DND-41 (cell line): ENCODE measurements at regions not wholly inside any gene's neighbourhood (a gene's known extent, or its start where the extent isn't known, plus 50 kb on each side); places are given as distances from the start of the nearest gene placed in this dataset.

Source experiments
- ATAC-seq: fragments of 200-7000 bp; cut with Tn5 transposase; 3 replicates; pipeline ENCODE4 v1.9.1; 2021; ENCODE audit warnings: low read depth; ENCODE audit not compliant: insufficient read depth
- DNase-seq: peaks from one replicate; pipeline ENCODE4 v3.0.0-alpha.2; 2020
- H2AFZ ChIP-seq: 2 replicates; pipeline ENCODE4 v1.6.0; 2012; ENCODE audit warnings: low read depth, low read length
- H3K27ac ChIP-seq: 2 replicates; pipeline ENCODE4 v1.5.1; 2012; ENCODE audit warnings: low read length, inconsistent platforms
- H3K27me3 ChIP-seq: fragments of 200-600 bp; sonication (generic); 2 replicates; pipeline ENCODE4 v1.6.0; 2012; ENCODE audit warnings: low read length, mild to moderate bottlenecking, inconsistent platforms; ENCODE audit not compliant: insufficient read depth, poor library complexity
- H3K36me3 ChIP-seq: 2 replicates; pipeline ENCODE4 v1.5.1; 2012; ENCODE audit warnings: low read length, inconsistent platforms; ENCODE audit not compliant: insufficient read depth
- H3K4me1 ChIP-seq: 2 replicates; pipeline ENCODE4 v1.5.1; 2012; ENCODE audit warnings: mild to moderate bottlenecking, low read length; ENCODE audit not compliant: insufficient read depth
- H3K4me2 ChIP-seq: 2 replicates; pipeline ENCODE4 v1.6.0; 2012; ENCODE audit warnings: mild to moderate bottlenecking, moderate library complexity, low read length, inconsistent platforms; ENCODE audit not compliant: insufficient read depth
- H3K4me3 ChIP-seq, 2 experiments: fragments of 200-600 bp in 1 of 2; shearing (Covaris generic) in 1 of 2; 2 replicates each; pipeline ENCODE4 v1.5.1; 2012 to 2016; ENCODE audit warnings: inconsistent platforms in 2 of 2, low read length in 2 of 2, mild to moderate bottlenecking in 2 of 2, low read depth in 1 of 2, moderate library complexity in 1 of 2
- H3K79me2 ChIP-seq: 2 replicates; pipeline ENCODE4 v1.6.0; 2012; ENCODE audit warnings: low read length, inconsistent platforms; ENCODE audit not compliant: insufficient read depth
- H3K9ac ChIP-seq: 2 replicates; pipeline ENCODE4 v1.6.0; 2012; ENCODE audit warnings: low read depth, mild to moderate bottlenecking, inconsistent platforms, low read length, moderate library complexity
- H3K9me3 ChIP-seq: 2 replicates; pipeline ENCODE4 v1.5.1; 2012; ENCODE audit warnings: low read length, moderate library complexity, mild to moderate bottlenecking, inconsistent platforms; ENCODE audit not compliant: insufficient read depth, severe bottlenecking
- H4K20me1 ChIP-seq: 2 replicates; pipeline ENCODE4 v1.6.0; 2012; ENCODE audit warnings: low read length; ENCODE audit not compliant: insufficient read depth
- CTCF ChIP-seq: IDR thresholded peaks from 2 replicates; pipeline ENCODE4 v1.5.1; 2012; ENCODE audit warnings: borderline replicate concordance, low read length, moderate library complexity, mild to moderate bottlenecking; ENCODE audit not compliant: poor library complexity, severe bottlenecking; ENCODE audit errors: extremely low read depth
- EZH2 ChIP-seq: IDR thresholded peaks from 3 replicates; pipeline ENCODE4 v1.6.1; 2012; ENCODE audit warnings: borderline replicate concordance, low read depth, mild to moderate bottlenecking, moderate library complexity, low read length, inconsistent platforms; ENCODE audit not compliant: severe bottlenecking

- DNase-seq (no peak), ATAC-seq (no peak)
- TF ChIP-seq EZH2, result no peak
- no peak for TF ChIP-seq CTCF
- Histone ChIP-seq H3K27ac (no peak overlapping the region), H3K4me1 (peaks cover 36% of the 10 kb centered on the region), H3K36me3 (no peaks in the 10 kb centered on the region), H3K9me3 (no peaks in the 10 kb centered on the region), H3K4me2 (no peak overlapping the region), H3K9ac (no peak overlapping the region), H3K27me3 (no peaks in the 10 kb centered on the region), H2AFZ (no peak overlapping the region), H4K20me1 (no peaks in the 10 kb centered on the region), H3K79me2 (no peaks in the 10 kb centered on the region), H3K4me3 (no peak overlapping the region)
Observed at GRCh38 chr1:59074598-59074997, 222.3 kb upstream of the FGGY start.

GRCh38 chr1:59075021-59075420 is 221.9 kb upstream of the FGGY start:
- TF ChIP-seq CTCF (no peak), EZH2 (no peak)
- Histone ChIP-seq H3K27me3 (no peaks in the 10 kb centered on the region), H3K27ac (no peak overlapping the region), H3K9ac (no peak overlapping the region), H3K4me1 (peaks cover 36% of the 10 kb centered on the region), H3K36me3 (no peaks in the 10 kb centered on the region), H2AFZ (no peak overlapping the region), H3K79me2 (no peaks in the 10 kb centered on the region), H3K9me3 (no peaks in the 10 kb centered on the region), H3K4me2 (no peak overlapping the region), H4K20me1 (no peaks in the 10 kb centered on the region), H3K4me3 (no peak overlapping the region)
- DNase-seq (no peak), ATAC-seq (no peak)

GRCh38 chr1:59076612-59077011 is 220.3 kb upstream of the FGGY start:
- peaks cover 24% of the 10 kb centered on the region for H3K4me1 ChIP-seq
- no peak overlapping the region for H2AFZ ChIP-seq
- no peaks in the 10 kb centered on the region for H3K27me3 ChIP-seq
- no peak overlapping the region for H3K27ac ChIP-seq
- H3K9ac ChIP-seq, result no peak overlapping the region
- no peak overlapping the region for H3K4me2 ChIP-seq
- ATAC-seq (no peak), DNase-seq (no peak)
- H4K20me1 ChIP-seq, result no peaks in the 10 kb centered on the region
- H3K4me3 ChIP-seq, result no peak overlapping the region
- H3K36me3 ChIP-seq, result no peaks in the 10 kb centered on the region
- no peaks in the 10 kb centered on the region for H3K9me3 ChIP-seq
- TF ChIP-seq EZH2 (no peak), CTCF (peak; percentile 22)
- no peaks in the 10 kb centered on the region for H3K79me2 ChIP-seq
